Ovary (tissue), 3 donors: ENCODE measurements at regions not wholly inside any gene's neighbourhood (a gene's known extent, or its start where the extent isn't known, plus 50 kb on each side); places are given as distances from the start of the nearest gene placed in this dataset.

ENCODE experiments used
- CTCF ChIP-seq, 3 donors: fragments of 450-650 bp in 2 of 3; fragments of 200-600 bp in 1 of 3; IDR thresholded peaks; one replicate each; pipeline versions ENCODE4 v1.5.1 to v1.8.0; 2016 to 2022; ENCODE audit warnings: antibody characterized with exemption in 3 of 3, mild to moderate bottlenecking in 1 of 3
- EP300 ChIP-seq: sonication (generic); formaldehyde crosslinking; IDR thresholded peaks from one replicate; pipeline ENCODE4 v1.6.1; 2017; ENCODE audit warnings: antibody characterized with exemption
- POLR2A ChIP-seq: fragments of 450-650 bp; IDR thresholded peaks from one replicate; pipeline ENCODE4 v1.6.1; 2017; ENCODE audit warnings: antibody characterized with exemption, mild to moderate bottlenecking, moderate library complexity
- donor health status: DM: no; HTN: no; CAD: no.

- no peak for TF ChIP-seq CTCF (IDR thresholded peaks at IDR 0.05)
- no peak for TF ChIP-seq POLR2A
- TF ChIP-seq EP300: no peak
These were observed 100.5 kb upstream of the SLC25A13 start for GRCh38 chr7:96422388-96422787.
